Skin of body (tissue), 1 donor: ENCODE measurements at regions not wholly inside any gene's neighbourhood (a gene's known extent, or its start where the extent isn't known, plus 50 kb on each side); places are given as distances from the start of the nearest gene placed in this dataset.
A peak's percentile ranks its signal among the peaks of the same experiment; 100 is the strongest.

Experiments used
- DNase-seq: peaks from one replicate; lab custom pipeline; 2025; lab: John Stamatoyannopoulos, UW

- no peak for DNase-seq
Observed at GRCh38 chr5:81856948-81857928, 106.3 kb upstream of the SSBP2 start.

DNA sequence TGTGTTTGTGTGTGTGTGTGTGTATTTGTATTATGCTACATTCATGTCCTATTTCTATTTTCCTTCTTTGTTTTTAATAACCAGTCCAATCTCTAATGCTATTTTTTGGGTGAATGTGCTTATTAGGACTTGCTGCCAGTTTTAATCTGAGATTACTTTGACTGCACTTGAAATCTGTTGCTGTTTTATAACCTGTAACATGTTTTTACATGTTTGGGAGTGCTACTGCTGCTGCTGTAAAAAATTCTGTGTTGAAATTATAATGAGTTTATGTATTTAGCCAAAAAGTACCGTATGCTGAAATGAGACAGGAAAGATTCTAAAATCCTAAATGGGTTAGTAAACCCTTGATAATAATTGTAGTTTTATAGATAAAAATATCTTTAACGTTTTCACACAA, 104.7 kb upstream of the SSBP2 start:
- DNase-seq: no peak

DNA sequence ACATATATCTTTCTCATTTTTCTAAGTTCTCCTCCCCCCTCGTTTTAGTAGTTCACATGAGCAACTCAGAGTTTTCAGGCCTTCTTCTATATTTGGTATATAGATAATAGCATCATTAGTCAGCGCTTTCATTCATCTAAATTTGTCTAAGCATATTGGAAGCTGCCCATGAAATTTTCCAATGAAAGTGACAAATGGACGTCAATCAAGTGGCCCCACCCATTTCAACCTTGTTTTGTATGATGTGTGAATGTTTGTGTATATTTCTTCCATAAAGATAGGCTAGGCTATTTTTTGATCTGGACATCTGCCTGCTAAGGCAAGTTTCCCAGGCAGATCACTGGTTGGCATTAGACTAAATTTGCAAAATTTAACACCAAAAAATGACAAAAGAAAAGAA, 104.0 kb upstream of the SSBP2 start:
- no peak for DNase-seq

DNA sequence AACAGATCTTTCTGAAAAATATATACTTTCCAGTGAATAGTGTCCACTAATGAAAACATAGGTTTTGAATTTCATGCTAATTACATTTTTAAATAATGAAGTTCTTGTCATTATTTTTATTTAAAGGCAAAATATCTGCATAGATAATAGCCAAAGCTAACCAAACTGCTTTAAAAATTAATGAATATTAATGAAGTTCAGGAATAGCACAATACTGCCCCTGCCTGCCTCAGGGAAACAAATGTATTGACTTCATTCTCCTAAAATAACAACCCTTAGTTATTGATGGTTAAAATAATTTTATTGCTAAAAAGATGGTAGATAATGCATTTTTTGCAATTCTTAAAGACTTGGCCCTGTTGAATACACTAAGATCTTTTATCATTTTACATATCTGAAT, 103.6 kb upstream of the SSBP2 start:
- no peak for DNase-seq

DNA sequence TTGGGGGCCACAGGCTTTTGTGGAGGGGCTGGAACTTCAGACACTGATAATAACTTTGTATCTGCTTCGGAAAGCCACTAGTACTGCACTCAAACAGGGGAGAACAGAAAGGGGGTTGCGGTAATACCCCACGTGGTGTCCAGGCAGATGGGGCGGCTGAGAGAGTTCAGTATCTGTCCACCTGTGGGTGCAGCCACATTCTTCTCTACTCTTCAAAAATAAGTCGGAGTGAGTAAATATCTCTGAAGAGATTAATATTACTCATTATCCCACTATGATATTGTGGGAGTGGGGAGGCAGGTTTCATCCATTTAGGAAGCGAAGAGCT, 102.1 kb upstream of the SSBP2 start:
- no peak for DNase-seq

GRCh38 chr5:81852291-81853029, 101.6 kb upstream of the SSBP2 start:
- DNase-seq: peak; percentile 12

DNA sequence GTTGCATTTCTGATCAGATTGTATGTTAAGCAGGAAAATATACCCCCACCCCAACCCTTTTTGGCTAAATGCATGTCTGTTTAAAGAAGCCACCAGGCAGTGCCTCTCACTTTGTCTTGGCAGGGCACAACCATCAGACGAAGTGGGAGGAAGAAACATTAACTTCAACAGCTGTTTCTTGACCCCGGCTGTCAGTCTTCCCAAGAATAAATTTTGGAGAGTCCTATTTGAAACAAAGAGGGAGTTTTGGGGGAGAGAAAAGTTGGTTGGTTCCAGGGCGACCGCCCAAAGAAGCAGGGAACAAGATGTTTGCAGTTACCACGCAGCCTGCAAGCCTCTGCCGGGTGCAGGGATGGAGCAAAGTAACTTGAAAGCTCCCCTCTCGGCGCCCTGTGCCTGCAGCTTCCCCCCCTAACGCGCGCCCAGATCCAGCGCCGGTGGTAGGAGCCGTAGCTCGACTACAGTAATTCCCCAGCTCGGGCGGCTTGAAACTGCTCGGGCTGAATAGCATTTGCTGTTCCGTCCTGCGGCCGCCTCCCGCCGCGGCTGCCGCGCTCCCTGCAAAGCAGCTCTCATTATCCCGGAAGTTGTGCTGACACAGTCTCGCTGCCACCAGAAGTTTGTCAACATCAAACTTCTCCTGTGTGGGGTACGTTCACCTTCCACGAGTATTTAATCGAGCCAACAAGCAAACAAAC, 100.7 kb upstream of the SSBP2 start:
- peak; percentile 99 for DNase-seq

- no peak for DNase-seq
Observed at GRCh38 chr5:81850501-81851357, 99.8 kb upstream of the SSBP2 start.

- no peak for DNase-seq
Observed at GRCh38 chr5:81849770-81850367, 99.0 kb upstream of the SSBP2 start.

- peak; percentile 31 for DNase-seq
Observed at GRCh38 chr5:81848362-81848880, 97.5 kb upstream of the SSBP2 start.

DNA sequence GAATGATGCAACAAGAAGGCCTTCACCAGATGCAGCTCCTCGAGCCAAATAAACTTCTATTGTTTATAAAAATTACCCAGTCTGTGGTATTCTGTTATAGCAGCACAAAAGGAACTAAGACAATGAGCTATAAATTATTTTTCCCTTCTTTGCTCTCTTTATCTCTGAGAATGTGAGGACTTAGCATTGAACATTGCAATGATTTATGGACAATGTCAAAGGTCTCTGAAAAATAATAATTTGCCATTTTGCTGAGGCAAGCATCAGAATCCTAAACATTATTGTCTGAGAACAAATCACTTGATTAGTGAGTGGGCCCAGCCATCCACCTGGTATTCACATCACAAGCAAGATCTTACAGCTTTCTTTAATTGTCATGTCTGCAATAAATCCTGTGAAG, 95.4 kb upstream of the SSBP2 start:
- no peak for DNase-seq

- DNase-seq: no peak
Observed at GRCh38 chr5:81843845-81844244, 92.9 kb upstream of the SSBP2 start.

DNA sequence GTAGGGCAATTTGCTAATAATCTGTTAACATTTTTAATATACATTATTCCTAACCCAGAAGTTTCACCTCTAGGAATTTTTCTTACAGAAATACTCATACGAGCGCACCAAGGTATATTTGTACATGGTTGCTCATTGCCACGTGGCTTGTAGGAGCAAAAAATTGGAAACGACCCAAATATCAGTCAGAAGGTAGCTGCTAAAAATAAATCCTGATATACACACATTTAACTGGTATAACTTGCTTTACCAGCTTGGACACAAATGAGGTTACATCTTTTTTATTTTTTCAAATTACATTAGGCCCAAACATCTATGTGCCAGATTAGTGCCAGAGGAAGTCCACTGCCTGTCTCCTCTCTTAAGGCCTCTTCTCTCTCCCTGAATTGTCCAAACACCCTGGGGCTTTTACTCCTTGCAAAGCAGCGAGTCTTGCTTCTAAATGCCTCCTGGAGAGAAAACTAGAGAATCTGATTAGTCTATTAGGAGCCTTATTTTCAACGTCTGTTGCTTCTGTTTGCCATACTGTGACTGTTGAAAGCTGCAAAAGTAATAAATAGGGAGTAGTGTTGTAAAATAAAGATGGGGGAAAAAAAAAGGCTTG, 92.0 kb upstream of the SSBP2 start:
- DNase-seq: peak; percentile 5

- no peak for DNase-seq
Observed at GRCh38 chr5:81839034-81839433, 88.1 kb upstream of the SSBP2 start.

DNA sequence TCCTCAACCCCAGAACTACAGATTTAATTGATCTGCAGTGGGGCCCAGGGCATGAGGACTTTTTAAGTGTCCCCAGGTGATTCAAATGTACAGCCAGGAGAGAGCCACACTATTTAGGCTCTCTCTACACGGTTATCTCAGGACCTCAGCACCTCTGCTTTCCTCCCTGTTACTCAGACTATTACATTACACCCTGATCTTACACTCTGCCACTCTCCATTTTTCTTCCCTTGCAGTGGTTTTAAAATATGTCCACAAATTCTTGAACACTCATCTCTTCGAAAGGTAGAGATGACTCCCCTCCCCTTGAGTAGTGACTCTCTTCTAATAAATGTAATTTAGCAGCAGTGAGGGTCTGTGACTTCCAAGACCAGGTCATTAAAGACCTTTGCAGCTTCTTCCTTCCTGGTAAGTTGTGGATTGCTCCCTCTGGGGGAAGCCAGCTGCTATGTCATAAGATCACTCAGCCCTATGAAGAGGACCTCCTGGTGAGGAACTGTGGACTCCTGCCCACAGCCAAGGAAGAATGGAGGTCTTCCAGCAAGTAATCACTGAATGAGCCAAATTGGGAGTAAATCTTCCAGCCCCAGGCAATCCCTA, 87.5 kb upstream of the SSBP2 start:
- no peak for DNase-seq

- DNase-seq: no peak
Observed at GRCh38 chr5:81837667-81838306, 86.9 kb upstream of the SSBP2 start.

DNA sequence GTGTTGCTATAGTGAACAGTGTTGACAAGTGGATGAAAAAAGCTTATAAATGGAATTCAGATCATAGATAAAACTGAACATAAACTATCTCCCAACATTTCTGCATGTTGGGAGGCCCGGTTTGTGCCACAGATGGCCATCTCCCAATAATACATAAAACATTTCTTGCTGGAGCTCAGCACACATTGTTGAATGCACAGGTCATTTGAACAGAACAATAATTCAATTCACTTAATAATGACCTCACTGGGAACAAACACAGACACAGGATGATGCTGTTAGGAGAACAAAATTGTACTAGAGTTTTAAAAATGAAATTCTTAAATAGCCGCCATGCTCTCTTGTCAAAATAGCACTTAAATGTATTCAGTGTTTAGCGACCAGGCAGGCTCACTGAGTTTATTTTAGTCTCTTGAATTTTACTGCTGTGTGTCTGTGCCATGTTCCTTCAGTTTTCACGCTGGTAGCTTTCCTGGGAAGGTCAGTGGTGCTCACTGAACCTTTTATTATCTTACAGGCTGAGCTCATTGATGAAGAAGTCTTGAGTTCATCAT, 85.0 kb upstream of the SSBP2 start:
- DNase-seq: no peak

- DNase-seq: no peak
Observed at GRCh38 chr5:81834021-81834660, 83.2 kb upstream of the SSBP2 start.
